Gastroesophageal sphincter (tissue), 3 donors: ENCODE measurements at regions not wholly inside any gene's neighbourhood (a gene's known extent, or its start where the extent isn't known, plus 50 kb on each side); places are given as distances from the start of the nearest gene placed in this dataset.

Experiments used
- CTCF ChIP-seq, 4 experiments: fragments of 200-600 bp in 2 of 4; fragments of 450-650 bp in 2 of 4; sonication (generic) in 1 of 4; IDR thresholded peaks; one replicate each; pipeline ENCODE4 v1.5.1; 2017 to 2019; ENCODE audit warnings: antibody characterized with exemption in 4 of 4, mild to moderate bottlenecking in 2 of 4, moderate library complexity in 2 of 4
- EP300 ChIP-seq: sonication (generic); formaldehyde crosslinking; IDR thresholded peaks from one replicate; pipeline ENCODE4 v1.6.1; 2017; ENCODE audit warnings: antibody characterized with exemption, mild to moderate bottlenecking
- POLR2A ChIP-seq, 2 donors: fragments of 450-650 bp; IDR thresholded peaks; one replicate each; pipeline ENCODE4 v1.6.1; 2017; ENCODE audit warnings: antibody characterized with exemption in 2 of 2, mild to moderate bottlenecking in 2 of 2, moderate library complexity in 1 of 2
- POLR2AphosphoS5 ChIP-seq: sonication (generic); formaldehyde crosslinking; IDR thresholded peaks from one replicate; pipeline ENCODE4 v1.6.1; 2017; ENCODE audit warnings: antibody characterized with exemption

DNA sequence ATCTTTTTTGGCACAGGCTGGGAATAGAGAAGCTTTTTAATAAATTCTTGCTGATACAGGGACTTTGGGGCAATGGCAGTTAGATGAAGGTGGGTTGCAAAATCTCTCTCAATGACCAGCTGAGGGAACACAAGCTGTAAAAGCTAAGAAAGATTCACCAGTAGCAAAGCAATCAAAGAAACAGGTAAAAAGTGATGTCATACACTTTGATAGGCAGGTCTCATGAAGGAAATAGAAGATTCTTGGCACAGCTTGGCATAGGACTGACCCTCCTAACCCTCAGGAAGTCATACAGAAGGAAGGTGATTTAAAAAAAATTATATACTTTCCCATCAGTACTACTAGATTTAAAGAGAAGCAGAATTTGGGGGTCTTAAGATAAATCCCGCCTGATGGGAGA is 263.6 kb downstream of the LPIN1 start:
- no peak for TF ChIP-seq POLR2A (IDR thresholded peaks at IDR 0.05)
- no peak for TF ChIP-seq CTCF (IDR thresholded peaks at IDR 0.05)
- TF ChIP-seq POLR2AphosphoS5 = no peak
- no peak for TF ChIP-seq EP300
